SHP77 treated with DMSO at 0.1 percent for 48 hours (cell line): ENCODE measurements at regions not wholly inside any gene's neighbourhood (a gene's known extent, or its start where the extent isn't known, plus 50 kb on each side); places are given as distances from the start of the nearest gene placed in this dataset.
"Not testable (repeated sequence)": the region's sequence is repeated elsewhere in the genome, so short reads cannot be mapped to it uniquely, and the experiment has no call there.

Experiments
- DNase-seq: peaks from one replicate; lab custom pipeline; 2025; lab: John Stamatoyannopoulos, UW

- no peak for DNase-seq
Observed at GRCh38 chr12:13440844-13441243, 244.3 kb downstream of the EMP1 start.

GRCh38 chr12:13437541-13437940 lies 241.0 kb downstream of the EMP1 start:
- no peak for DNase-seq

GRCh38 chr12:13436696-13437391 lies 240.3 kb downstream of the EMP1 start:
- no peak for DNase-seq

GRCh38 chr12:13436182-13436581 lies 239.7 kb downstream of the EMP1 start:
- no peak for DNase-seq

GRCh38 chr12:13435235-13435933 lies 238.9 kb downstream of the EMP1 start:
- DNase-seq = no peak

- DNase-seq = no peak
Observed at GRCh38 chr12:13433768-13434167, 237.2 kb downstream of the EMP1 start.

- no peak for DNase-seq
Observed at GRCh38 chr12:13431041-13431440, 234.5 kb downstream of the EMP1 start.

GRCh38 chr12:13428538-13429265 lies 232.2 kb downstream of the EMP1 start:
- DNase-seq = no peak

- DNase-seq = no peak
Observed at GRCh38 chr12:13425766-13426165, 229.2 kb downstream of the EMP1 start.

- no peak for DNase-seq
Observed at GRCh38 chr12:13422291-13422690, 225.8 kb downstream of the EMP1 start.

GRCh38 chr12:13417516-13417915 lies 221.0 kb downstream of the EMP1 start:
- DNase-seq = no peak

- DNase-seq = no peak
Observed at GRCh38 chr12:13411287-13411686, 214.8 kb downstream of the EMP1 start.

- DNase-seq = no peak
Observed at GRCh38 chr12:13405961-13406703, 209.6 kb downstream of the EMP1 start.

GRCh38 chr12:13404631-13405473 lies 208.3 kb downstream of the EMP1 start:
- no peak for DNase-seq

GRCh38 chr12:13404111-13404628 lies 207.6 kb downstream of the EMP1 start:
- DNase-seq = no peak

GRCh38 chr12:13391375-13391774 lies 194.8 kb downstream of the EMP1 start:
- not testable (repeated sequence) for DNase-seq

- DNase-seq = no peak
Observed at GRCh38 chr12:13390918-13391317, 194.4 kb downstream of the EMP1 start.

GRCh38 chr12:13390381-13390861 lies 193.9 kb downstream of the EMP1 start:
- peak; percentile 61 for DNase-seq

GRCh38 chr12:13387101-13387500 lies 190.6 kb downstream of the EMP1 start:
- no peak for DNase-seq

- DNase-seq = no peak
Observed at GRCh38 chr12:13386323-13387039, 190.0 kb downstream of the EMP1 start.
